ENCODE measurements at regions not wholly inside any gene's neighbourhood (a gene's known extent, or its start where the extent isn't known, plus 50 kb on each side); places are given as distances from the start of the nearest gene placed in this dataset.
A peak's percentile ranks its signal among the peaks of the same experiment; 100 is the strongest.

DNA sequence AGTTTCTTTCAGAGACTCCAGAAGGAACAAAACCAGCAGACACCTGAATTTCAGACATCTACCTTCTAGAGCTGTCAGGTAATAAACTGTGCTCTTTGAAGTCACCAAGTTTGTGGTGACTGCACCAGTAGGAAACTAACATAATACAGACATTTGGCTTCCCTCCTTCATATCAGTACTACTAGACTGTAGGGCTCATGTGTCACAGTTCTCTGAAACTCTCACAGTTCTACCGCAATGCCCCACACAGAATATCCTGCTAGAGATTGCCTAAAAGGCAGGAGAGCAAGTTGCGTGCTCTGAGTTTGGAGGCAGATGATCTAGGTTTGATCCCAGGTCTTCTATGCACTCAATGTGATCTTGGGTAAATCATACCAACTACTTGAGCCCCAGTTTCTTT lies 205.0 kb upstream of the LRFN2 start:
- TF ChIP-seq, protein P1, sequence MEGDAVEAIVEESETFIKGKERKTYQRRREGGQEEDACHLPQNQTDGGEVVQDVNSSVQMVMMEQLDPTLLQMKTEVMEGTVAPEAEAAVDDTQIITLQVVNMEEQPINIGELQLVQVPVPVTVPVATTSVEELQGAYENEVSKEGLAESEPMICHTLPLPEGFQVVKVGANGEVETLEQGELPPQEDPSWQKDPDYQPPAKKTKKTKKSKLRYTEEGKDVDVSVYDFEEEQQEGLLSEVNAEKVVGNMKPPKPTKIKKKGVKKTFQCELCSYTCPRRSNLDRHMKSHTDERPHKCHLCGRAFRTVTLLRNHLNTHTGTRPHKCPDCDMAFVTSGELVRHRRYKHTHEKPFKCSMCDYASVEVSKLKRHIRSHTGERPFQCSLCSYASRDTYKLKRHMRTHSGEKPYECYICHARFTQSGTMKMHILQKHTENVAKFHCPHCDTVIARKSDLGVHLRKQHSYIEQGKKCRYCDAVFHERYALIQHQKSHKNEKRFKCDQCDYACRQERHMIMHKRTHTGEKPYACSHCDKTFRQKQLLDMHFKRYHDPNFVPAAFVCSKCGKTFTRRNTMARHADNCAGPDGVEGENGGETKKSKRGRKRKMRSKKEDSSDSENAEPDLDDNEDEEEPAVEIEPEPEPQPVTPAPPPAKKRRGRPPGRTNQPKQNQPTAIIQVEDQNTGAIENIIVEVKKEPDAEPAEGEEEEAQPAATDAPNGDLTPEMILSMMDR (conservative IDR thresholded peaks at IDR 0.05; ENCODE audit: low read length), result no peak
- no peak overlapping the region for H3K4me3 ChIP-seq (ENCODE audit: low read length)
- DNase-seq (ENCODE audit: low read depth), result no peak

DNA sequence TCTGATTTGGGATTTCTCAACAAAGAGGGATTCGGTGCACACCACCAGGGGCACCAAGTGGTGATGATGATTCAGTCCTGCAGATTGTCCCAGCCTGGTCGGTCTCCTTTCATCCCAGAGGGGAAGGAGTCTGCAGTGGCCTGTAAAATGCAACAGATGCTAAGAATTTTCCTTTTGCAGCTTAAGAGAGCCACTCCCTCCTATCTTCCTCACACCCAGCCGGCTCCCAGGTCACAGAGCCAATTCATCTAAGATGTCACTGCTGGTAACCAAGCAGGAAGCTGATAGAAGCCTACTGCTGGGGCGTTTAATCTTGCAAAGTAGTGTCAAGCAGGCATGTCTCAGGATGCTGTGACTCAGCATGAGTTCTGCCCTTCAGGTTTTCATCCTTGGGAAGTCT lies 203.8 kb upstream of the LRFN2 start:
- DNase-seq (ENCODE audit: low read depth), result peak; percentile 23
- H3K4me3 ChIP-seq (ENCODE audit: low read length), result no peak overlapping the region
- TF ChIP-seq, protein P1 (conservative IDR thresholded peaks at IDR 0.05; ENCODE audit: low read length), result peak; percentile 14; the same call in 1 of the 2 replicates

DNA sequence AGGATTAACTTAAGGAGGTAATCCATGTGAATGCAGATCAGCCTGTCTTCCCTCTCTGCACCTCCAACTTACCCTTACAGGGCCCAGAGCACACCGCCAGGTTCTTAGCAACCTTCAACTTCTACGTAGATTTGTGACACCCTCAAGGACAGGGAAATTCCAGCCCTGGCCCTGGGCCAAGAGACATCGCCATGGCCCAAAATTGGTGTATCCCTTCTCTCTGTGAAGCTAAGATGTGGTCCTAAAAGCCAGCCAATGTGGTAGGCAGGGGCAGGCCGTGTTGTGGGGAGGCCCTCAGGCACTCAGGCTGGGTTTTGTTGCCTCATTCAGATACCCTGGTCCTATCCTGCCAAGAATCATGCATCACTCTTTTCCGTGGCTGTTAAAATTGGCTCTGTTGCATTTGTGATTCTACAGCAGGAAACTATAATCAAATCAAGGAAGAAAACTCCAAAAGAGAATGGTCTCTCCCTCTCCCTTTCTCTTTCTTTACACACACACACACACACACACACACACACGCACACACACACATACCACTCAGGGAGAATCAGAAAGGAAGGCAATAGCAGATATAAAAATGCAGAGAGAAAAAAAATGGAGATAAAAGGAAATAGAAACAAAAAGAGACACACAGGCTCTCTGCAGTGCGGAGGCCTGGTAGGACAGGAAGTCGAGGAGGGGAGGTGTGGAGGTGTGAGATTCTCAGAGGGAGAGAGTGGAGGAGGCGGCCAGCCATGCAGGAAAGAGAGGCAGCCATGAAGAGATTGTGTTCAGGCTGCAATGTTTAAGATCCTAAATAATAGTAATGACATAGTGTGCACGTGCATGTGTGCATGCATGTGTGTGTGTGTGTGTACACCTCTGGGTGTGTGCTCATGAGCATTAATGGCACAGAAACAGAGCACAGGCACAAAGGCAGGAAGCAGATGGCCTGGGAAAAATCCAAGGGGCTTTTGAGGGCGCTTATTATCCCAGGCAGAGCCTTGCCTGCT lies 201.8 kb upstream of the LRFN2 start:
- DNase-seq (ENCODE audit: low read depth), result peak; percentile 43
- TF ChIP-seq, protein P1 (conservative IDR thresholded peaks at IDR 0.05; ENCODE audit: low read length), result no peak
- no peak overlapping the region for H3K4me3 ChIP-seq (ENCODE audit: low read length)

DNA sequence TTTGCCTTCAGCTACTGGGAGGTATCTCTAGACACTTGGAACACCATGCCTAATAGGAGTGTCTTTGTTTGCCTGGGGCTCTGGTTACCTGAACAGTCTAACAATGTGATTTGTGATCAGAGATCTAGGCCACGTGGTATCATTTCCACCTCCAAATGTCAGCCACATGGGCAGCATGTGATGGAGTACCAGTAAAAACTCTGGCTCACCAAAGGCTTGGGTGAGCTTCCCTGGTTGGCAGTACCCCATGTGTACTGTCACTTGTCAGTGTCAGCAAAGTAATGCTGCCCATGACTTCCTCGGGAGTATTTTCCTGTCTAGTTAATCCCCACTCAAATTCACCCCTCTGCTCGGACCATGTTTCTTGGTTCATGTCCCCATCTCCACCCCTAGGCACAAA lies 195.2 kb upstream of the LRFN2 start:
- TF ChIP-seq, protein P1 (conservative IDR thresholded peaks at IDR 0.05; ENCODE audit: low read length), result no peak
- no peak overlapping the region for H3K4me3 ChIP-seq (ENCODE audit: low read length)
- DNase-seq (ENCODE audit: low read depth), result no peak

DNA sequence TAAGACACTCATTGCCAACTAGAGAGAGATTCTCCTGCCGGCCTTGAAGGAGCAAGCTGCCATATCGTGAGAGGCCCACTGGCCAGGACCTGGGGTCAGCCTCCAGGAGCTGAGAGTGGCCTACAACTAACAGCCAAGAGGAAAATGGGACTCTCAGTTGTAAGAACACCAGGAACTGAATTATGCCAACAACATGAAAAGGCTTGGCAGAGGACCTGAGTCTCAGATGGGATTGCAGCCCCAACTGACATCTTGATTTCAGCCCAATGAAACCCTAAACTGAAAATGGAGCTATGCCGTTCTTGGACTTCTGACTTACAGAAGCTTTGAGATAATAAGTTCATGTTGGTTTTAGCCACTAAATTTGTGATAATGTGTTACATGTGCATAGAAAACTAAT lies 193.5 kb upstream of the LRFN2 start:
- H3K4me3 ChIP-seq (ENCODE audit: low read length), result no peak overlapping the region
- TF ChIP-seq, protein P1 (conservative IDR thresholded peaks at IDR 0.05; ENCODE audit: low read length), result no peak
- no peak for DNase-seq (ENCODE audit: low read depth)

DNA sequence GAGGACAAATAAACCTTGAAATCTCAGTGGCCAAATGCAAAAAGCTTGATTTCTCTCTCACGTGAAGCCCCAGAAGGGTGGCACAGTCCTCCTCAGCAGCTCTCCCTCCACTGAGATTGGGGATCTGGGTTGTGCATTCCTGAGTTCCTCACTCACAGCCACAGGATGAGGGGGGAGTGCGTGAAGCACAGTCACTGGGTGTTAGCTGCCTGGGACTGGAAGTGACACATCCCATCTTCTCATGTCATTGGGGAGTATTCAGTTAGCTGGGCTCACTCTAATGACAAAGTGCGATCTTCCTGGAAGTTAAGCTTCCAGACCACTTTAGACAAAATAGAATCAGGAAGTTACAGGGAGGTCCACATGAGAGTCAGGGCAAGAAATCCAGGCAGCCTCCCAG lies 192.2 kb upstream of the LRFN2 start:
- peak; percentile 79 for DNase-seq (ENCODE audit: low read depth)
- TF ChIP-seq, protein P1 (conservative IDR thresholded peaks at IDR 0.05; ENCODE audit: low read length), result no peak
- no peak overlapping the region for H3K4me3 ChIP-seq (ENCODE audit: low read length)

DNA sequence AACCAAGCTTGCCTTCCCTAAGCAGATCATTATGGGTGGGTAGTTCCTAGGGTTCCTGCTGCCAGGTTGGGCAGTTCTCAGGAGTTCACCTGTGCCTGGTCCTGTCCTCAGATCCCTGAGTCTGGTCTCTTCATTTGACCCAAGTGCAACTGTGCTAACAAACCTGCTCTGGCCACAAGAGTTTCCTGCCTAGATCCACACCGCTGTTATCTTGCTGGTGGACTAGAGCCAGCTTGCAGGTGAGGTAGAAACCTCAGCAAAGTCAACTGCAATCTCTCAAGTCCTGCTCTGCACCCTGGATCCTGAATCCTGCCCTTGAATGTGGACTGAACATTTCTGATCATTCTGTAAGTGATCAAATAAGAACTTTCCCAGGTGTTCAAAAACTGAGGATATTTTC lies 191.8 kb upstream of the LRFN2 start:
- TF ChIP-seq, protein P1 (conservative IDR thresholded peaks at IDR 0.05; ENCODE audit: low read length), result no peak
- H3K4me3 ChIP-seq (ENCODE audit: low read length), result no peak overlapping the region
- DNase-seq (ENCODE audit: low read depth), result no peak
